Mesenchymal stem cell (in vitro differentiated cells and primary cell): ENCODE measurements at regions not wholly inside any gene's neighbourhood (a gene's known extent, or its start where the extent isn't known, plus 50 kb on each side); places are given as distances from the start of the nearest gene placed in this dataset.

Source experiments
- DNase-seq: peaks from one replicate; pipeline ENCODE4 v3.0.0-alpha.2; 2013
- H2AFZ ChIP-seq: one replicate; pipeline ENCODE4 v1.6.1; 2013; ENCODE audit warnings: low read depth, mild to moderate bottlenecking, control low read depth, inconsistent platforms, low read length, moderate library complexity
- H2AK5ac ChIP-seq: 2 replicates; pipeline ENCODE4 v1.6.1; 2013; ENCODE audit warnings: low read length, moderate library complexity, mild to moderate bottlenecking, inconsistent platforms; ENCODE audit not compliant: severe bottlenecking
- H2BK120ac ChIP-seq: one replicate; pipeline ENCODE4 v1.6.1; 2013; ENCODE audit warnings: low read depth, mild to moderate bottlenecking, inconsistent platforms, low read length, moderate library complexity
- H2BK12ac ChIP-seq, 2 experiments: one replicate each; pipeline ENCODE4 v1.6.1; 2013; ENCODE audit warnings: inconsistent platforms in 2 of 2, low read length in 2 of 2, mild to moderate bottlenecking in 2 of 2, moderate library complexity in 2 of 2, control low read depth in 1 of 2
- H2BK15ac ChIP-seq: one replicate; pipeline ENCODE4 v1.6.1; 2013; ENCODE audit warnings: mild to moderate bottlenecking, low read depth, inconsistent platforms; ENCODE audit not compliant: poor library complexity, severe bottlenecking
- H2BK5ac ChIP-seq: 2 replicates; pipeline ENCODE4 v1.6.1; 2013; ENCODE audit warnings: low read depth, mild to moderate bottlenecking, low read length, control low read depth, inconsistent platforms; ENCODE audit not compliant: poor library complexity, severe bottlenecking
- H3K14ac ChIP-seq, 2 experiments: one replicate each; pipeline ENCODE4 v1.6.1; 2013; ENCODE audit warnings: inconsistent platforms in 2 of 2, low read length in 2 of 2, control low read depth in 1 of 2, mild to moderate bottlenecking in 1 of 2, moderate library complexity in 1 of 2
- H3K18ac ChIP-seq, 2 experiments: one replicate each; pipeline ENCODE4 v1.6.1; 2013; ENCODE audit warnings: inconsistent platforms in 2 of 2, low read length in 2 of 2, control low read depth in 1 of 2, low read depth in 1 of 2, mild to moderate bottlenecking in 1 of 2
- H3K23ac ChIP-seq, 2 experiments: one replicate each; pipeline ENCODE4 v1.6.1; 2013; ENCODE audit warnings: inconsistent platforms in 2 of 2, low read length in 2 of 2, mild to moderate bottlenecking in 2 of 2, moderate library complexity in 2 of 2, control low read depth in 1 of 2
- H3K27ac ChIP-seq: 2 replicates; pipeline ENCODE4 v1.5.1; 2013; ENCODE audit warnings: mild to moderate bottlenecking, moderate library complexity, low read length, control low read depth, inconsistent platforms; ENCODE audit not compliant: poor library complexity, severe bottlenecking
- H3K27me3 ChIP-seq, 2 experiments: 2 replicates each; pipeline versions ENCODE4 v1.6.1 to v1.7.0; 2013; ENCODE audit warnings: low read length in 2 of 2, mild to moderate bottlenecking in 2 of 2, moderate library complexity in 2 of 2, control low read depth in 1 of 2, inconsistent platforms in 1 of 2; ENCODE audit not compliant: control insufficient read depth in 1 of 2, insufficient read depth in 1 of 2
- H3K36me3 ChIP-seq, 2 experiments: 2 replicates each; pipeline versions ENCODE4 v1.6.1 to v1.7.0; 2013; ENCODE audit warnings: low read length in 2 of 2, control low read depth in 1 of 2, inconsistent platforms in 1 of 2, low read depth in 1 of 2, mild to moderate bottlenecking in 1 of 2; ENCODE audit not compliant: insufficient read depth in 2 of 2, control insufficient read depth in 1 of 2
- H3K4ac ChIP-seq, 2 experiments: one replicate each; pipeline ENCODE4 v1.6.1; 2013; ENCODE audit warnings: inconsistent platforms in 2 of 2, low read length in 2 of 2, mild to moderate bottlenecking in 2 of 2, moderate library complexity in 2 of 2, control low read depth in 1 of 2, low read depth in 1 of 2
- H3K4me1 ChIP-seq: 2 replicates; pipeline ENCODE4 v1.6.1; 2013; ENCODE audit warnings: low read depth, low read length, control low read depth; ENCODE audit not compliant: control insufficient read depth, insufficient read depth
- H3K4me2 ChIP-seq: 2 replicates; pipeline ENCODE4 v1.6.1; 2013; ENCODE audit warnings: low read length, mild to moderate bottlenecking, inconsistent platforms; ENCODE audit not compliant: poor library complexity, severe bottlenecking
- H3K4me3 ChIP-seq, 2 experiments: 2 replicates each; pipeline versions ENCODE4 v1.5.1 to v1.7.0; 2013; ENCODE audit warnings: low read length in 2 of 2, mild to moderate bottlenecking in 2 of 2, control low read depth in 1 of 2, low read depth in 1 of 2; ENCODE audit not compliant: insufficient read depth in 1 of 2
- H3K79me1 ChIP-seq: replicated peaks from 2 replicates; pipeline ENCODE4 v1.6.1; 2013; ENCODE audit warnings: mild to moderate bottlenecking, control low read depth, low read length, inconsistent platforms; ENCODE audit not compliant: poor library complexity, severe bottlenecking
- H3K9ac ChIP-seq: 2 replicates; pipeline ENCODE4 v1.7.0; 2013; ENCODE audit warnings: mild to moderate bottlenecking, low read length, moderate library complexity
- H3K9me3 ChIP-seq: 2 replicates; pipeline ENCODE4 v1.7.0; 2013; ENCODE audit warnings: mild to moderate bottlenecking, low read length; ENCODE audit not compliant: control insufficient read depth
- H4K8ac ChIP-seq: one replicate; pipeline ENCODE4 v1.6.1; 2013; ENCODE audit warnings: inconsistent platforms, mild to moderate bottlenecking, low read length, moderate library complexity
- H4K91ac ChIP-seq: one replicate; pipeline ENCODE4 v1.6.1; 2013; ENCODE audit warnings: mild to moderate bottlenecking, low read length, inconsistent platforms
- WGBS: methylation state at CpG from one replicate; pipeline ENCODE4 v1.1.7; 2013; ENCODE audit warnings: mixed read lengths; 5-methylcytosine and 5-hydroxymethylcytosine counted together

- Histone ChIP-seq H3K4me1 (no peaks in the 10 kb centered on the region), H2AFZ (no peak overlapping the region), H3K4me2 (no peak overlapping the region), H3K36me3 (no peaks in the 10 kb centered on the region), H2AK5ac (no peak overlapping the region), H3K79me1 (no peaks in the 10 kb centered on the region), H3K9me3 (peaks cover 7% of the 10 kb centered on the region), H3K23ac (no peak overlapping the region), H3K27ac (no peak overlapping the region), H3K4ac (no peak overlapping the region), H3K18ac (no peak overlapping the region), H2BK15ac (no peak overlapping the region), H4K91ac (no peak overlapping the region), H3K27me3 (no peaks in the 10 kb centered on the region), H2BK5ac (no peak overlapping the region), H4K8ac (no peak overlapping the region), H3K4me3 (no peak overlapping the region), H2BK120ac (no peak overlapping the region), H3K9ac (no peak overlapping the region), H2BK12ac (no peak overlapping the region), H3K14ac (no peak overlapping the region)
- no peak for DNase-seq
- 87% methylated on average over 1 of the region's 2 CpGs for WGBS
Observed at GRCh38 chr5:99795031-99795430, 740.1 kb upstream of the FAM174A start.

DNA sequence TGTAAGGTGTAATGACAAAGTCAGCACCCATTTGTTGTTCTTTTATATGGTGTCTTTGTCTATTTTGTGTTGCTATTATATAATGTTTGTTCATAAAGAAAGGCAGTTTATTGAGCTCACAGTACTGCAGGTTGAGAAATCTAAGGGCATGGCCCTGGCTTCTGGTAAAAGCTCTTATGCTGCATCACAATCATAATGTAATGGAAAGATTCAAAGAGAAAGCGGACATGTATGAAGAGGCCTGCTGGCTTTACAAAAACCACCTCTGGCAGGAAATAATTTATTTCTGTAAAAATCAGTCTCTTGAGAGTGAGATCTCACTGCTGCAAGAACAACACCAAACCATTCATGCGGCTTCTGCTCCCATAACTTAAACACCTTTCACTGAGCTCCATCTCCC lies 746.7 kb upstream of the FAM174A start:
- Histone ChIP-seq H2AFZ (no peak overlapping the region), H3K4me1 (no peaks in the 10 kb centered on the region), H4K91ac (no peak overlapping the region), H3K4ac (no peak overlapping the region), H2BK15ac (no peak overlapping the region), H3K27ac (no peak overlapping the region), H3K14ac (no peak overlapping the region), H3K23ac (no peak overlapping the region), H3K9ac (no peak overlapping the region), H4K8ac (no peak overlapping the region), H3K9me3 (peaks cover 8% of the 10 kb centered on the region), H3K27me3 (no peaks in the 10 kb centered on the region), H2BK5ac (no peak overlapping the region), H3K79me1 (no peaks in the 10 kb centered on the region), H3K18ac (no peak overlapping the region), H3K36me3 (no peaks in the 10 kb centered on the region), H2AK5ac (no peak overlapping the region), H3K4me3 (no peak overlapping the region), H3K4me2 (no peak overlapping the region), H2BK120ac (no peak overlapping the region), H2BK12ac (no peak overlapping the region)
- DNase-seq, result no peak
- WGBS, result no CpG with 5 or more reads among the region's 2 CpGs

- Histone ChIP-seq H3K4me3 (no peak overlapping the region), H3K9ac (no peak overlapping the region), H3K36me3 (no peaks in the 10 kb centered on the region), H3K18ac (no peak overlapping the region), H4K8ac (no peak overlapping the region), H3K14ac (no peak overlapping the region), H4K91ac (no peak overlapping the region), H3K27ac (no peak overlapping the region), H3K27me3 (no peaks in the 10 kb centered on the region), H3K9me3 (no peaks in the 10 kb centered on the region), H2BK120ac (no peak overlapping the region), H2BK5ac (no peak overlapping the region), H2AFZ (no peak overlapping the region), H2BK12ac (no peak overlapping the region), H2BK15ac (no peak overlapping the region), H2AK5ac (no peak overlapping the region), H3K4me2 (no peak overlapping the region), H3K79me1 (no peaks in the 10 kb centered on the region), H3K4ac (no peak overlapping the region), H3K23ac (no peak overlapping the region), H3K4me1 (no peaks in the 10 kb centered on the region)
- WGBS, result 78% methylated on average over 1 of the region's 3 CpGs
- no peak for DNase-seq
Observed at GRCh38 chr5:99775189-99775588, 760.0 kb upstream of the FAM174A start.

DNA sequence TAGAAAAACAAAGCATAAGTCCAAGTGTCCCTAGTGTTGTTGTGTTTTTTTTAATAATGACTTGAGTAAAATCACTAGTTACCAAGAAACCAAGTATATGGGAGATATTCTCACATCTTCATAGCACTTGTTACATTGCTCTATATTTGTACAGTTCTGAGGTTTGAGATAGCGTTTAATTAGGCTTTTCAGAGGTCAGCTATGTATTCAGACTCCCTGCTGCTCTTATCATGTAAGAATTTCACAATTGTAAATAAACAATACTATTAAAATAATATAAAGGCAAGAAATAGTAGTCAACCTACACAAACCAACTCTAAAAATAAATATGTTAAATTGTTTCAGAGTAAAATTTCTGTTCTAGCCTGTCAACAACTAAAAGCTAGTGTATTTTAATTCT lies 761.9 kb upstream of the FAM174A start:
- H3K4ac ChIP-seq, result no peak overlapping the region
- no peak overlapping the region for H2BK120ac ChIP-seq

More for the DNA sequence above, 761.9 kb upstream of the FAM174A start:
- H3K4me2 ChIP-seq, result no peak overlapping the region
- no peak overlapping the region for H2BK15ac ChIP-seq
- H3K14ac ChIP-seq, result no peak overlapping the region
- no peak overlapping the region for H2AFZ ChIP-seq
- no peaks in the 10 kb centered on the region for H3K9me3 ChIP-seq
- H3K27ac ChIP-seq, result no peak overlapping the region
- no CpG with 5 or more reads among the region's 1 CpG for WGBS
- no peaks in the 10 kb centered on the region for H3K79me1 ChIP-seq
- no peak overlapping the region for H3K23ac ChIP-seq
- no peak overlapping the region for H4K91ac ChIP-seq
- H3K4me1 ChIP-seq, result no peaks in the 10 kb centered on the region
- H3K36me3 ChIP-seq, result no peaks in the 10 kb centered on the region
- H2AK5ac ChIP-seq, result no peak overlapping the region
- H2BK12ac ChIP-seq, result no peak overlapping the region
- no peak overlapping the region for H3K4me3 ChIP-seq
- no peaks in the 10 kb centered on the region for H3K27me3 ChIP-seq
- no peak overlapping the region for H2BK5ac ChIP-seq
- no peak overlapping the region for H3K18ac ChIP-seq
- no peak overlapping the region for H3K9ac ChIP-seq
- no peak overlapping the region for H4K8ac ChIP-seq
- no peak for DNase-seq
